Activated CD4-positive, alpha-beta memory T cell treated with anti-CD3 and anti-CD28 coated beads for 36 hours (primary cell): ENCODE measurements at regions not wholly inside any gene's neighbourhood (a gene's known extent, or its start where the extent isn't known, plus 50 kb on each side); places are given as distances from the start of the nearest gene placed in this dataset.

Experiments
- CTCF ChIA-PET: fragments of 350-600 bp; sonication (Branson Sonifier 250); formaldehyde crosslinking; loops from one replicate; lab custom pipeline; 2021; ENCODE audit warnings: antibody characterized with exemption, inconsistent platforms; lab: Charles Lee
- POLR2A ChIA-PET: fragments of 350-600 bp; sonication (Branson Sonifier 250); formaldehyde crosslinking; loops from one replicate; lab custom pipeline; 2021; ENCODE audit warnings: antibody characterized with exemption; lab: Charles Lee
- DNase-seq: peaks from one replicate; pipeline ENCODE4 v3.0.0-alpha.2; 2020
- H3K27ac Mint-ChIP-seq: one replicate; pipeline ENCODE4 v1.8.0; 2021; ENCODE audit warnings: mixed read lengths
- H3K27me3 Mint-ChIP-seq: one replicate; pipeline ENCODE4 v1.8.0; 2021; ENCODE audit warnings: mixed read lengths
- H3K36me3 Mint-ChIP-seq: one replicate; pipeline ENCODE4 v1.8.0; 2021; ENCODE audit warnings: mixed read lengths
- H3K4me1 Mint-ChIP-seq: one replicate; pipeline ENCODE4 v1.8.0; 2021; ENCODE audit warnings: low read depth, mixed read lengths
- H3K4me3 Mint-ChIP-seq: one replicate; pipeline ENCODE4 v1.8.0; 2021; ENCODE audit warnings: mild to moderate bottlenecking, mixed read lengths
- H3K9me3 Mint-ChIP-seq: one replicate; pipeline ENCODE4 v1.8.0; 2021; ENCODE audit warnings: mixed read lengths
- intact Hi-C: fragments of 100-400 bp; cut with micrococcal nuclease; formaldehyde crosslinking; loops from one replicate; pipeline ENCODE4 v1.15.1; 2023

DNA sequence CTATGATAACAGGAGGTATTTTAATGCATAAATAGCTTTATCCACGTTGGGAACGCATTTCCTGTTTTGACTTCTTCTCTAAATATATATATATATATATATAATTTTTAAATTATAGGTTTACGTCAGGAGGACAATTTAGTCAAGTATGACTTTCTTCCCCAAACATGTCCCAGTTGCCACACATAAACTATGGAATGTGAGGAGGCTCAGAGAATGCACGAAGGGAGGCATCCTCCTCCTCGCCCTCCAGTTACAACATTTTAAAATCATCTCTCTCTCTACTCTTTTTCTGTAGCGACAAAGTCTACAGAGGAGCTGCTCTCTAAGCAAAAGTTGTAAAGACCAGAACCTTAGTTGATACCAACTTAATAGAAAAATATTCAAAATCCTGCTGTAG lies 106.9 kb upstream of the LYZL1 start:
- ChIA-PET CTCF (no interaction called here), POLR2A (no interaction called here)
- H3K9me3 Mint-ChIP-seq = no peaks in the 10 kb centered on the region
- H3K4me1 Mint-ChIP-seq = no peaks in the 10 kb centered on the region
- DNase-seq = no peak
- H3K4me3 Mint-ChIP-seq = no peak overlapping the region
- H3K27ac Mint-ChIP-seq = no peak overlapping the region
- intact Hi-C loops = no loop called here
- peaks cover 8% of the 10 kb centered on the region for H3K27me3 Mint-ChIP-seq
- H3K36me3 Mint-ChIP-seq = no peaks in the 10 kb centered on the region

DNA sequence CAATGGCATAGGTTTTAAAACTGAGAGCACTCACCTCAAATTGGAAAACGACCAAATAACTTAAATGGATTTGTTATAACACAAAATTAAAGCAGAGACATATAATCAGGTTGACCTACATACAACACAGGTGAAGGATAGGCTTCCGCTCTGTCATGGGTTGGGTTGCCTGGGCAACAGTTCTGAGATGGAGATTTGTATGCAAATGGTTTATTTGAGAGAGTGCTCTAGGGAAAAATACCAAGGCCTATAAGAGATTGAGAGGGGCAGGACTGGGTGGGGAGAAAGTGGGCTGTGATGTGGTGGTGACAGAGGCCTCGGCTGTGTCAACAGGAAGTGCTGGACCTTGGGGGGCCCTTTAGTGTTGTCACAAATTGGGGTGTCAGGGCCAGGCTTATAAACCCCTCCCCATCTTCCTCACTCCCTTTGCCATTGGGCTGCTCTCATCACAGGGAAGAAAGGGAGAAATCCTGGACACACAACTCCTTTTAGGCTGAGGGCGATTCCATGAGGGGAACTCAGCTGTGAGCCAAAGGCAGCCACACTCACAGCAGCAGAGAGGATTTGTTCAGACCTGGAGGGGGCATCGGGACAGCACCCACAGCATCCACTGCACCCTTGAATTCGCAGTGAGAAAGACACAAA lies 105.4 kb upstream of the LYZL1 start:
- H3K9me3 Mint-ChIP-seq = no peaks in the 10 kb centered on the region
- H3K36me3 Mint-ChIP-seq = no peaks in the 10 kb centered on the region
- no peak for DNase-seq
- intact Hi-C loops = no loop called here
- no peaks in the 10 kb centered on the region for H3K4me1 Mint-ChIP-seq
- H3K27me3 Mint-ChIP-seq = peaks cover 6% of the 10 kb centered on the region
- ChIA-PET POLR2A (no interaction called here), CTCF (no interaction called here)
- H3K27ac Mint-ChIP-seq = no peak overlapping the region
- H3K4me3 Mint-ChIP-seq = no peak overlapping the region

DNA sequence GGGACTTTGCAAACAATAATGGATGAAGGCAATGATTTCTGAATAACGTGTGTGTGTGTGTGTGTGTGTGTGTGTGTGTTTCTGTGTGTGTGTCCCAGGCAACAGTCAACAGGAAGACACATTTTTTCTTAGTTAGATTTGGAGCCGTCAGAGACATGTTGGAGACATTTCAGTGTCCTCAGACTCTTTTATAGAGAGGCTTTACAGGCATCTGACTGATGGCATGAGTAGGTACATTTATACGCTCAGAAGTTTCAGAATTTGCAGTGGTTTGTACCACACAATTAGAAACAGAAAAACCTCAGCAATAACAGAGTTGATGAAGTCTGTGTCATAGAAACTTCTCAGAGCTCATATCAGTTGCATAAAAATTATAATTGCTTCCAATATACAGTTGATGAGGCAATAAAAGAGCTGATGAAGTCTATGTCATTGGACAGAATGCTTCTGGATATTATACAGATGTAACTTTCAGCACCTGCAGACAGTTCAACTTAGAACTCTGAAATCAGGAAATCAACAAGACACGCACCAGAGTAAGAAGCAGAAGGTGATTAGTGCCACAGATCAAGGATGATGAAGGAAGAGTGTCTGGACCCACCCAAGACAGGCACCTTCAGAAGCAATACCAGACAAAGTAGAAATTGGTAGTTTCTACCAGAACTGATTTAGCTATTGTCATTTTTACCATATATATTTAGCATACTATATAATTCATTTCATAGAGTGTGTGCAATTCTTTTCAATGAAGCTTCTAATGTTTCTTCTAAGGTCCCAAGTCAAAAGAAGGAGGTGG lies 104.5 kb upstream of the LYZL1 start:
- H3K4me1 Mint-ChIP-seq = no peaks in the 10 kb centered on the region
- H3K27me3 Mint-ChIP-seq = peaks cover 2% of the 10 kb centered on the region
- POLR2A ChIA-PET = no interaction called here

DNA sequence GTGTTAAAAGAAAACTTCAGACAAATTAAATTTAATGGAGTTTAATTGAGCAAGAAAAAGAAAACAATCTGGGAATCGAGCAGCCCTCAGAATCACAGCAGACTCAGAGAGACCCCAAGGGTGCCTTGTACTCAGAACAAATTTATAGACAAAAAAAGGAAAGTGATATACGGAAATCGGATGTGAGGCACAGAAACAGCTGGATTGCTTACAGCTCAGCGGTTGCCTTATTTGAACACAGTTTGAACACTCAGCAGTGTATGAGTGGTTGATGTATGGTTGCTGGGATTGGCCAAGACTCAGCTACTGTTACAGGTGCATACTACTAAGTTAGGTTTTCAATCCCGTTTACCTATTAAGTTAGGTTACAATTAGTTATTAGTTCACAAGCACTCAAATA lies 103.8 kb upstream of the LYZL1 start:
- Mint-ChIP-seq H3K4me1 (no peaks in the 10 kb centered on the region), H3K36me3 (no peaks in the 10 kb centered on the region), H3K27me3 (peaks cover 2% of the 10 kb centered on the region), H3K27ac (no peak overlapping the region), H3K9me3 (no peaks in the 10 kb centered on the region), H3K4me3 (no peak overlapping the region)
- DNase-seq = no peak
- POLR2A ChIA-PET = no interaction called here
- CTCF ChIA-PET = no interaction called here
- intact Hi-C loops = no loop called here

More for the DNA sequence above, 104.5 kb upstream of the LYZL1 start:
- DNase-seq = no peak
- no peaks in the 10 kb centered on the region for H3K36me3 Mint-ChIP-seq
- H3K27ac Mint-ChIP-seq = no peak overlapping the region
- H3K9me3 Mint-ChIP-seq = no peaks in the 10 kb centered on the region
- CTCF ChIA-PET = no interaction called here
- H3K4me3 Mint-ChIP-seq = no peak overlapping the region
- intact Hi-C loops = no loop called here

DNA sequence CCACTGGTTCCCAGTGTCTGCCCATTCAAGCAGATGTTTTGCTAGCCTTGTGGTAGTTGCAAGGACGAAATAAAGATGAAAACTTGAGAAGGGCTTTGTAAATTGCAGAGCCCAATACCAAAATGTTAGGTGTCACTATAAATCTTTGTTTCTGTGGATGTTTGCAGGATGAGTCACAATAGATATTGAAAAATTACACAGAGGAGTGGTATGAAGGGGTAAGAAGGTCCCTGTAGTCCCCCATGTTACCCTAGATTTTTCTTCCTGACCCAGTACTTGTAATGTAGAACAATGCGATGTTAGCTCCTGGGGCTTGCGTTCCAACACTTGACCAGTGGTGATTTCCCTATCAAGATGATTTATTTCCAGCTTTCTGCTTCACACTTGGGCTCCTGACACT lies 102.6 kb upstream of the LYZL1 start:
- Mint-ChIP-seq H3K27me3 (peaks cover 5% of the 10 kb centered on the region), H3K27ac (no peak overlapping the region), H3K4me3 (no peak overlapping the region), H3K36me3 (no peaks in the 10 kb centered on the region), H3K4me1 (no peaks in the 10 kb centered on the region), H3K9me3 (no peaks in the 10 kb centered on the region)
- DNase-seq = no peak
- ChIA-PET CTCF (no interaction called here), POLR2A (no interaction called here)
- intact Hi-C loops = no loop called here

DNA sequence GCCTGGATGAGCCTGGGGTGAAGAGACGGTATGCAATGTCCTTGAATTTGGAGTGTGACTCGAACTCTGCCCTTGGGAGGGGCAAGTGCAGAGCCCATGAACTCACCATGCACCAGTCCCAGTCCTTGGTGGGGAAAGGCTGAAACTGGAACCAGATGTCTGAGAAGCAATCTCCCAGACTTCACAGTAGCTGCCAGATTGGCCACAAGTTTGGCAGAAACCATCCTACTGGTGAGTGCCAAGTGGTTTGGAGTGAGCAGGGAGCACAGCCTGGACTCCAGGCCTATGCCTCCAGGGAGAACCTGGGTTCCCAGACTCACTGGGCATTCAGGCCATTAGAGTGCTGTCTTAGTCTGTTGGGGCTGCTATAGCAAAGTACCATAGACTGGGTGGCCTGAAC lies 99.6 kb upstream of the LYZL1 start:
- peaks cover 6% of the 10 kb centered on the region for H3K27me3 Mint-ChIP-seq
- H3K9me3 Mint-ChIP-seq = no peaks in the 10 kb centered on the region
- ChIA-PET POLR2A (no interaction called here), CTCF (no interaction called here)
- no peak for DNase-seq
- no peaks in the 10 kb centered on the region for H3K4me1 Mint-ChIP-seq
- H3K36me3 Mint-ChIP-seq = no peaks in the 10 kb centered on the region
- intact Hi-C loops = no loop called here
- no peak overlapping the region for H3K4me3 Mint-ChIP-seq
- H3K27ac Mint-ChIP-seq = no peak overlapping the region

DNA sequence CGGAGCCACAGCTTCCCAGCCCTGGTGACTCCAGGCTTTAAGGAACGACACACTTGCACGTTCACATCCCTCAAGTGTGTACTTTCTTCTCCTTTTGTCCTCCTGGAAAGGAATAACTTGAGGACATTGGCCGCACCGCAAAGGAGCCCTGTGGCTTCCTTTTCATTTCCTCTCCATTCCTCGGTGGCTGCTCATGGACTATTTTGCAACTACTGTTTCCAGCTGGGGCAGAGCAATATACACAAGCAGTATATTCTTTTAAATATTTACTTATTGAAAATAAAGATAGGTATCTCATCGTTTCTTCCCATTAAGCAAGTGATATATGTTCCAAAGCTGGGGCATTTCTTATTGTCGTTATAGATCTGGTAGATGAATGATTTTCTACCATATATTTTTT lies 97.2 kb upstream of the LYZL1 start:
- POLR2A ChIA-PET = no interaction called here
- no peak for DNase-seq
- Mint-ChIP-seq H3K27ac (no peak overlapping the region), H3K4me1 (no peaks in the 10 kb centered on the region), H3K27me3 (peaks cover 6% of the 10 kb centered on the region), H3K4me3 (no peak overlapping the region), H3K36me3 (no peaks in the 10 kb centered on the region), H3K9me3 (peaks cover 9% of the 10 kb centered on the region)
- intact Hi-C loops = no loop called here
- CTCF ChIA-PET = no interaction called here

DNA sequence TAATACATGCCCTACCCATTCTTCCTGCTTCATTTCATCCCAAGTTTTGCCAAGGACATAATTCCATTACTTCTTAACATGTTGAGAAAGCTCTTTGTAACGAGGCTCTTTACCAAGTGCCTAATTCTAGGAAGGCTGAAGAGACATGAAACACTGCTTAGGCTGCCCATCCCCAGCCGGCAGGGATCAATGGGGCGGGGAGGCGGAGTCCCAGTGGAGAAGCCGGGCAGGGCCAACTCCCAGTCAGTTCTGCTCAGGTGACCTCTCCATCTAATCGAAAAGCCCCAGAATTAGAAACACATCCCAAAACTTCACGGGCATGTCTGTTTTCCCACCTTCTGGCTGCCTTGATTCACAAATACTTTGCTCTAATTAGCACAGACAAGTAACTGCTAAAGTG lies 89.5 kb upstream of the LYZL1 start:
- peaks cover 9% of the 10 kb centered on the region for H3K9me3 Mint-ChIP-seq

DNA sequence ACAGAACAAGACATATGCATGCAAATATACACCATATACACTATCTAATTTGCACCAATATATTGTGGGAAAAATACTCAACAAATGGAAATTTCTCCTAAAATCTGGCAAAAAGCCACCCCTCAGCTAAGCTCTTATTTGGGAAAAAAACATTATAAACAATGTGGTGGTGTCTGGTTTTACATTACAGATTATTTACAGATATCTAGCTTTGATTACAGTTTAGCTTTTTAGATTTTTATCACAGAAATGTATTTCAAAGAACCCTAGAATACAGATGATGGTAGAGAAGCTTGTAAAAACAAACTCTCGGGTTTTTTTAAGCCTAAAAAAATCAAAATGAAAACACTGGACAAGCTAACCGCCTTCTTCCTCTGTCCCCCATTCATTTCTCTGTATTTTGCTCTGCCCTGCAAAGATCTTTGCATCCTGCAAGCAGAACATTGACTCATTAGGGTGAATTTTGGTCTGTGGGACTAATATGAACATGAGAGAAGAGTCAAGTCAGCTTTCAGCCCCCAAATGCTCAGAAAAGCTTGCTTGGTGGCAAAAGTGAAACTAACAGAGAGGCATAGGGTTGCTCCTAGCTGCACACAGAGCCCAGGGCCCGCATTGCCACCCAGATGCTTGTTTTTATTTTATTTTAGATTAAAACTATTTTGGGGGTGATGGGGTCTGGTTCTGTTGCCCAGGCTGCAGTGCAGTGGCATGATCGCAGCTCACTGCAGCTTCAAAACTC lies 88.8 kb upstream of the LYZL1 start:
- no peak overlapping the region for H3K27ac Mint-ChIP-seq

More for the DNA sequence above, 89.5 kb upstream of the LYZL1 start:
- ChIA-PET POLR2A (no interaction called here), CTCF (no interaction called here)
- H3K4me1 Mint-ChIP-seq = no peaks in the 10 kb centered on the region
- no peak for DNase-seq
- intact Hi-C loops = no loop called here
- H3K27ac Mint-ChIP-seq = no peak overlapping the region
- no peaks in the 10 kb centered on the region for H3K36me3 Mint-ChIP-seq
- no peak overlapping the region for H3K4me3 Mint-ChIP-seq
- peaks cover 10% of the 10 kb centered on the region for H3K27me3 Mint-ChIP-seq

DNA sequence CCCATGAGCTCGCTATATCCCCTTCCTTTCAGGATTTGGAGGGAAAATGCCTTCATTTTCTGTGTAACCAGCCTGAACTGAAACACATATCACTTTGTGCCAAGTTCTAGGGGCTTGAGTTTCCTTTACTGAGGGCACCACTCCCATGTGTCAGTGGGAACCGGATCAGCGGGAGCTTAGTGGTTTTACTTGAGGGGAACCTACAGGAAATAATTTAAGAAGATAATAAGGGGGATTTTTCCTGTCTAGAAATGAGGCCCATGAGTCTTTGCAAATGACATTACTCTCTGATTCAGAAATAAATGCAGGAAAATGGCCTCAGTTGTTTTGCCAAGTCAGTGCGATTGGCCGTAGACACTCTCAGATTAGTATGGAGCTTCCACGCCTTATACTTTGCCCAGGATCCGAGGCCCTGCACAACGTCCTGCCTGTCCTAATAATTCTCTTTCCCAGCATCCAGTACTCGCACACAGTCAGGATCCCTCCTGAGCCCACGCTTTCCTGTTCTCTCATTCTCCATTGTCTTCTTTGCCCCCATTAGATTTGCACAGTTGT lies 86.4 kb upstream of the LYZL1 start:
- Mint-ChIP-seq H3K9me3 (no peaks in the 10 kb centered on the region), H3K27ac (no peak overlapping the region), H3K4me1 (no peaks in the 10 kb centered on the region), H3K27me3 (peaks cover 19% of the 10 kb centered on the region), H3K4me3 (no peak overlapping the region), H3K36me3 (no peaks in the 10 kb centered on the region)
- intact Hi-C loops = no loop called here
- POLR2A ChIA-PET = no interaction called here
- CTCF ChIA-PET = no interaction called here
- DNase-seq = no peak

More for the DNA sequence above, 88.8 kb upstream of the LYZL1 start:
- no peak for DNase-seq
- H3K9me3 Mint-ChIP-seq = peaks cover 3% of the 10 kb centered on the region
- no peaks in the 10 kb centered on the region for H3K4me1 Mint-ChIP-seq
- no peaks in the 10 kb centered on the region for H3K36me3 Mint-ChIP-seq
- intact Hi-C loops = no loop called here
- H3K27me3 Mint-ChIP-seq = peaks cover 13% of the 10 kb centered on the region
- CTCF ChIA-PET = no interaction called here
- H3K4me3 Mint-ChIP-seq = no peak overlapping the region
- POLR2A ChIA-PET = no interaction called here

DNA sequence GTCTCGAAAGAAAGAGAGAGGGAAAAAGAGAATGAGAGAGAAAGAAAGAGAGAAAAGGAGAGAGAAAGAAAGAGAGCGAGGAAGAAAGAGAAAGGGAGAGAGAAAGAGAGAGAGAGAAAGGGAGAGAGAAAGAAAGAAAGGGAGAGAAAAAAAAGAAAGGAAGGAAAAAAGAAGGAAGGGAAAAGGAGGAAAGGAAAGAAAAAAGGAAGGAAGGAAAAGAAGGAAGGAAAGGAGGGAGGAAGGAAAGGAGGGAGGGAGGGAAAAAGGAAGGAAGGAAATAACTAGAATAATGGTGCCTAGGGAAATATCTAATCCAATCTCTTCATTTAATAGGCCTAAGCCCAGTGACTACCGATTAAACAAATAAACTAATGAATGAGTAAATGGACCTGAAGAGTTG lies 85.4 kb upstream of the LYZL1 start:
- CTCF ChIA-PET = no interaction called here
- intact Hi-C loops = no loop called here
- H3K9me3 Mint-ChIP-seq = no peaks in the 10 kb centered on the region
- H3K27me3 Mint-ChIP-seq = peaks cover 19% of the 10 kb centered on the region
- DNase-seq = no peak
- H3K36me3 Mint-ChIP-seq = no peaks in the 10 kb centered on the region
- H3K27ac Mint-ChIP-seq = no peak overlapping the region
- no peak overlapping the region for H3K4me3 Mint-ChIP-seq
- POLR2A ChIA-PET = no interaction called here
- no peaks in the 10 kb centered on the region for H3K4me1 Mint-ChIP-seq

DNA sequence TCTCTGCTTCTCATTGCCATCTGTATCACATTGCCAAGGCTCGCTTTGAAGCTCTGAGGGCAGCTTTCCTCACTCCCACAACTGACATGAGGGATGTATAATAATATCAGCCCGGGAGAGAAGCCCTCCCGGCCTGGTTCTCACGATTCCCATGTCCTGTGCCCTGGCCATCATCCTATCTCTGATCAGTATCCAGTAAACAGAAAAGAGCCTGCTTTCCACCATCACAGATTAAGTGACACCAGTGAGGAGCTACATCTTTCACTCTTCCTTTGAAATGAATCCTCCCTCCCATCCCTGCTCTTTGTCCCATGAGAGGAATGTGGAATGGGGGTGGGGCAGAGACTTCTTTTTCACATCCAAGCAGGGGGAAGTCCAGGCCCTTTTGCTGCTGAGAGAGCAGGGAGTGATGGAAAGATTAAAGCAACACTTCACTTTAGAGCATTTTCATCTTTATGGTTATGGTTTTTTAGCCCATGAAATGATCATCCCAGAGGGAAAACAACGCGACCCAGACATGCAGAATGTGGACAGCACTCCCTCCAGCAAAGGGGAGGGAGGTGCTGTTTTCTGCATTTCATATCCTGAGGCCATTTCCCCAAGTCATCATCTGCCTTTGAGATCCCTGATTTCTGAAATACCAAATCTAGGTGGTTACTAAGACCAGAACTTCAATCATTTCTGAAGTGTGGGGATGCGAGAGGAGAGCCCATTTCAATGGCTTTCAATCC lies 84.6 kb upstream of the LYZL1 start:
- H3K4me1 Mint-ChIP-seq = no peaks in the 10 kb centered on the region
- H3K9me3 Mint-ChIP-seq = no peaks in the 10 kb centered on the region
- no peak for DNase-seq
- peaks cover 18% of the 10 kb centered on the region for H3K27me3 Mint-ChIP-seq
- CTCF ChIA-PET = no interaction called here
- H3K4me3 Mint-ChIP-seq = no peak overlapping the region
- H3K27ac Mint-ChIP-seq = no peak overlapping the region
- intact Hi-C loops = no loop called here
- H3K36me3 Mint-ChIP-seq = no peaks in the 10 kb centered on the region
- POLR2A ChIA-PET = no interaction called here
